Pancreas (tissue), 10 donors: ENCODE measurements at regions not wholly inside any gene's neighbourhood (a gene's known extent, or its start where the extent isn't known, plus 50 kb on each side); places are given as distances from the start of the nearest gene placed in this dataset.

Source experiments
- ATAC-seq, 4 donors: fragments of 200-7000 bp; cut with Tn5 transposase; one replicate each; pipeline versions ENCODE4 v1.8.0 to v1.9.1; 2020; ENCODE audit warnings: mild to moderate bottlenecking in 4 of 4, moderate library complexity in 4 of 4
- DNase-seq, 6 donors: peaks; one replicate each; pipeline ENCODE4 v3.0.0-alpha.2; 2020
- FAIRE-seq: peaks from 2 replicates; lab custom pipeline; 2012; peaks lifted over from hg19 to GRCh38; lab: Jason Lieb, UNC
- H3K27ac ChIP-seq, 4 donors: fragments of 200-600 bp; sonication (generic); 1 replicate in 3 of 4; 2 replicates in 1 of 4; pipeline versions ENCODE4 v1.5.0 to v1.8.0; 2020
- H3K27me3 ChIP-seq, 4 donors: fragments of 200-600 bp; one replicate each; pipeline ENCODE4 v1.8.0; 2021
- H3K36me3 ChIP-seq, 3 donors: fragments of 200-600 bp; sonication (generic) in 1 of 3; one replicate each; pipeline versions ENCODE4 v1.5.0 to v1.8.0; 2020 to 2021
- H3K4me1 ChIP-seq, 3 donors: fragments of 200-600 bp; one replicate each; pipeline ENCODE4 v1.8.0; 2021
- H3K4me3 ChIP-seq, 4 donors: fragments of 200-600 bp; sonication (generic) in 2 of 4; one replicate each; pipeline versions ENCODE4 v1.5.0 to v1.8.0; 2020 to 2021
- H3K9me3 ChIP-seq, 4 donors: fragments of 200-600 bp; one replicate each; pipeline ENCODE4 v1.8.0; 2021
- CTCF ChIP-seq, 4 donors: fragments of 200-600 bp; sonication (generic) in 3 of 4; IDR thresholded peaks; one replicate each; pipeline versions ENCODE4 v1.5.0 to v1.8.0; 2021; ENCODE audit warnings: antibody characterized with exemption in 4 of 4
- WGBS, 2 donors: extraction: QIAGEN DNeasy Blood & Tissue Kit; methylation state at CpG; one replicate each; pipeline ENCODE4 v1.1.7; 2013; 5-methylcytosine and 5-hydroxymethylcytosine counted together
- intact Hi-C, 3 donors: fragments of 100-400 bp; cut with DNase I; formaldehyde crosslinking; loops; one replicate each; pipeline versions ENCODE4 v1.11.1 to v1.14.2; 2022
- donor health status: healthy with polysubstance abuse.
- donor health status: DM: no; HTN: no; CAD: no; lungs with moderate emphysema.
- donor health status: DM: no; HTN: no; CAD: no.
- donor health status: control.
- donor health status: control.
- donor health status: Bipolar disorder and iron deficiency.
- donor health status: DM: yes; HTN: yes; CAD: no.
- donor health status: DM: no; HTN: no; CAD: no.
- donor health status: DM: no; HTN: no; CAD: no.
- donor health status: DM: yes; HTN: yes; CAD: no.

- no peak for TF ChIP-seq CTCF (IDR thresholded peaks at IDR 0.05)
- FAIRE-seq (no peak), ATAC-seq (no peak), DNase-seq (no peak)
- no peak overlapping the region for H3K4me3 ChIP-seq
- no peaks in the 10 kb centered on the region for H3K36me3 ChIP-seq
- no peaks in the 10 kb centered on the region for H3K4me1 ChIP-seq
- intact Hi-C loops = no loop called here
- no peaks in the 10 kb centered on the region for H3K27me3 ChIP-seq
- H3K27ac ChIP-seq = no peak overlapping the region
- no peaks in the 10 kb centered on the region for H3K9me3 ChIP-seq
- WGBS, 2 donors = 86 to 87% methylated on average over 3 of the region's 3 CpGs
Observed at GRCh38 chr7:19851504-19851903, 78.1 kb upstream of the TMEM196 start.

GRCh38 chr7:19834566-19834965, 61.1 kb upstream of the TMEM196 start:
- no peak for TF ChIP-seq CTCF (IDR thresholded peaks at IDR 0.05)
- no peak for FAIRE-seq

DNA sequence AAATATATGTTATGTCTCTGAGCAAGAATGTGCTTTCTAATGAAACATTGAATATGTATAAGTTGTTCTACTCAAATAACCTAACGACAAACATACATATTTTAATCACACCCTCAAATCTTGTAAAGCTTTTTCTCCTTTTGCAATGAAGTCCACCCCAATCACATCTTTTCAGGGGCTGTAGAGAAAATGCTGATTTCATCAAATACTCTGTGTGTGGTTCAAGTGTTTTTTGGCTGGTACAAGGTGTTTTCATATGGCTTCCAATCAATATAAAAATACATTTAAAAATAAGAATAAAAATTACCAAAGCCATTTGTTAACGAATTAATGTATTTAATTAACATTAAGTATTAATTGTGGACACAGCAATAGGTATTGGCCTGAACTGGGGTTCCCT, 57.2 kb upstream of the TMEM196 start:
- no peak for TF ChIP-seq CTCF (IDR thresholded peaks at IDR 0.05)
- no peaks in the 10 kb centered on the region for H3K9me3 ChIP-seq
- intact Hi-C loops = no loop called here
- H3K27ac ChIP-seq = no peak overlapping the region
- FAIRE-seq (no peak), ATAC-seq (no peak), DNase-seq (no peak)
- H3K27me3 ChIP-seq = no peaks in the 10 kb centered on the region
- 56 to 79% methylated on average over 2 of the region's 2 CpGs for WGBS, 2 donors
- H3K4me3 ChIP-seq = no peak overlapping the region
- H3K4me1 ChIP-seq = no peaks in the 10 kb centered on the region
- H3K36me3 ChIP-seq = no peaks in the 10 kb centered on the region

More at GRCh38 chr7:19834566-19834965, 61.1 kb upstream of the TMEM196 start:
- no peaks in the 10 kb centered on the region for H3K36me3 ChIP-seq
- DNase-seq = no peak
- H3K9me3 ChIP-seq = no peaks in the 10 kb centered on the region
- H3K27me3 ChIP-seq = no peaks in the 10 kb centered on the region
- H3K4me1 ChIP-seq = no peaks in the 10 kb centered on the region
- WGBS, 2 donors = 30 to 33% methylated on average over 2 of the region's 2 CpGs
- ATAC-seq = no peak
- no peak overlapping the region for H3K4me3 ChIP-seq
- intact Hi-C loops = no loop called here
- no peak overlapping the region for H3K27ac ChIP-seq
